ENCODE measurements at regions not wholly inside any gene's neighbourhood (a gene's known extent, or its start where the extent isn't known, plus 50 kb on each side); places are given as distances from the start of the nearest gene placed in this dataset.

DNA sequence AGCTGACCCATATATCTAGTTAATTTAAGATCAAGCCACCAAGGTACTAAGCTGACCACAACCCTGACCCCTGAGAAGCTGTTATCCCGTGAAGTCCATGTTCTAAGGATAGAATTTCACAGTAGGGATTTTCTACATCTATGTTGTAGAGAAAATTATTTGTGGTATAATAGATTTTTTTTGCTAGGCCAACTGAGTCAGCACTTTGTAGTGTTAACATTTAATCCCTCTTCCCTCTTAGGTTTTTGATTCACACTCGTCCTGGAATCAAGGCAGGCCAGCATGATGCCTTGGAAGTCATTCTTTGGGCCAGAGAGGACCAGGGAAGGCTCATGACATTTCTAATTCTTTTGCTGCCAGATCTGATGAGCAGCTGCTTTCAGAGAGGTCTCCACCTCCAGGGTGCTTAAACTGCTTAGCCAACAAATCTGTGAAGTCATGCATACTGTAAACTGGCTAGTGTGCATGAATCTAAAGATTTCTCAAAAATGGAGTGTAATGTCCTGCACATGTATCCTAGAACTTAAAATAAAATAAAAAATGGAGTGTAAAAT lies 102.5 kb downstream of the RBM43 start:
- TF ChIP-seq HMGA2 (CRISPR knock-in tag; IDR thresholded peaks at IDR 0.05) (no peak), ZNF121 (CRISPR knock-in tag; IDR thresholded peaks at IDR 0.05) (no peak), JUN (CRISPR knock-in tag; IDR thresholded peaks at IDR 0.05) (no peak)
- TF ChIP-seq, protein P1, sequence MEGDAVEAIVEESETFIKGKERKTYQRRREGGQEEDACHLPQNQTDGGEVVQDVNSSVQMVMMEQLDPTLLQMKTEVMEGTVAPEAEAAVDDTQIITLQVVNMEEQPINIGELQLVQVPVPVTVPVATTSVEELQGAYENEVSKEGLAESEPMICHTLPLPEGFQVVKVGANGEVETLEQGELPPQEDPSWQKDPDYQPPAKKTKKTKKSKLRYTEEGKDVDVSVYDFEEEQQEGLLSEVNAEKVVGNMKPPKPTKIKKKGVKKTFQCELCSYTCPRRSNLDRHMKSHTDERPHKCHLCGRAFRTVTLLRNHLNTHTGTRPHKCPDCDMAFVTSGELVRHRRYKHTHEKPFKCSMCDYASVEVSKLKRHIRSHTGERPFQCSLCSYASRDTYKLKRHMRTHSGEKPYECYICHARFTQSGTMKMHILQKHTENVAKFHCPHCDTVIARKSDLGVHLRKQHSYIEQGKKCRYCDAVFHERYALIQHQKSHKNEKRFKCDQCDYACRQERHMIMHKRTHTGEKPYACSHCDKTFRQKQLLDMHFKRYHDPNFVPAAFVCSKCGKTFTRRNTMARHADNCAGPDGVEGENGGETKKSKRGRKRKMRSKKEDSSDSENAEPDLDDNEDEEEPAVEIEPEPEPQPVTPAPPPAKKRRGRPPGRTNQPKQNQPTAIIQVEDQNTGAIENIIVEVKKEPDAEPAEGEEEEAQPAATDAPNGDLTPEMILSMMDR (IDR thresholded peaks at IDR 0.05) = no peak

All from WTC11 (cell line).